DMS79 treated with DMSO at 0.1 percent for 48 hours (cell line): ENCODE measurements at regions not wholly inside any gene's neighbourhood (a gene's known extent, or its start where the extent isn't known, plus 50 kb on each side); places are given as distances from the start of the nearest gene placed in this dataset.

Experiments used
- DNase-seq: peaks from one replicate; lab custom pipeline; 2025; lab: John Stamatoyannopoulos, UW

DNA sequence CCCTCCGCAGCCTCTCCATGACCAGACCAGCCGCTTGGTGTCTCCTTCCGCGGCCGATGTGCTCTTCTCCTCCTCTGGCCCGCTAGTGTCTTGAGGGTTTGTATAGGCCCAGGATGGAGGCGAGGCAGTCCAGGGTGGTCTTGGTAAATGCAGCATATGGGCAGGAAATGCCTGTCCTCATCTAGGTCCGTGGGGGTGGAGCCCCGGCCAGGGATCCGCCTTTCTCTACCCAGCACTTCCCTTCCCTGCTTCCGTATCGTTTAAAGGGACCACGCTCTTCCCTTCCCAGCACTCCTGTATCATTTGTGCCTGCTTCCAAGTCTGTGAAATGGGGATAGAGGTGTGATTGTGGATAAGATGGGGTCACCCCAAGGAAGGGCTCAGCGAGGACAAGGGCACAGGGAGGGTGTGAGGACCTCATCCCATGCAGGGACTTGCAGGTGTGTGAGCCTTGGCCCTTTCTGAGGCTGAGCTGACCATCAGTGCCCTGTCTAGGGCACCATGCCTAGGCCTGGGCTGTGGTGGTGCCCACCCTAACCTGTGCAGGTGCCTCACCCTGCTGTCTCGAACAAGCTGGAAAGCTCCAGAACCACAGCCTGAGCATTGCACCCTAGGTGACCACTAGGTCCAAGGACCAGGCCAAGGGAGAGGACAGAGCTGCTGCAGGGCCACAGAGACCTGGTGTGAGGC is 326.8 kb upstream of the RTL1 start:
- DNase-seq, result no peak

GRCh38 chr14:101230851-101231550 is 327.5 kb upstream of the RTL1 start:
- peak; percentile 27 for DNase-seq

GRCh38 chr14:101231828-101232227 is 328.3 kb upstream of the RTL1 start:
- no peak for DNase-seq

DNA sequence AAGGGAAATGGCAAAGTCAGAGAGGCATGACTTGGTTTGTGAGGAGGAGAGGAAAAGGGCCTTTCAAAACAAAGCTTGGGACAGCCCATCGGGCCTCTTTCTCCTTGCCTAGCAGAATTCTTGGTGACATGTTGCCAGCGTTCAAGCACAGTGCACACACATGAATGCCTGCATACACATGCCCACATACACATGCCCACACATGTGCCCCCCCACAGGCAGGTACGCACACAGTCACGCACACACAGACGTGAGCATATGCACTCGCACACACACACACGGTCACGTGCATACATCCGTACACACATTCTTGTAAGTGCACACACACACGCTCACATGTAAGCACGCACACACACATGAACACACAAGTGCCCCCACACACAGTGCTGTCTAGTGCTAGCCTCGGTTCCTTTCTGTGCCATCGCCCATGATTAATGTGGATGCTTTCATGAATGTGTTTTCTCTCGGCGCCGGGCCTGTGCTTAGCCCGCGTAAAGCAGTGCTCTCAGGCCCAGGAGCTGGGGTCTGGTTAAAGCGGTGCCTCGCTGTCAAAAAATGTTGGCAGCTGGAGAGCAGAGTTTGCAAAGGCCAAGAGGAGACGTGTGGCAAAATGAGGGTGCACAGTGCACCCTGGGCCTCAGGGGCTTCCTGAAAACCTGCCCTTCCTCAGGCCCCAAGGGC is 328.8 kb upstream of the DIO3 start:
- no peak for DNase-seq

GRCh38 chr14:101233021-101233366 is 328.3 kb upstream of the DIO3 start:
- DNase-seq, result no peak

DNA sequence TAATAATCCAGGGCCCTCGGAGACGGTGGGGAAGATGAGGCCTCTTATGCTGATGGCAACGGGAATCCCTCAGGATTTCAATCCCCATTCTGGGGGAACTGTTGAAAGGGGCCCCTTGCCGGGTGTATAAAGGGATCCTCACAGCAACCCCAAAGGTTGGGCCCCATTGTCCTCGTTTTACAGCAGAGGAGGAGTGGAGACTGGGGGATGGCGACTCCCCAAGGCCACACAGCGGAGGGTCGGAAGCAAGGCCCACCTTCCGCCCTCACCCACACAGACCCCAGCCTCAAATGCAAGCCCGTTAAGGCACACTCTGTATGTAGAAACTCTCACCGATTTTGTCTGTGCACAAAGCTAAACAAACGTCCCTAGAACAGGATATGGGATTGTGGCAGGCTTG is 327.9 kb upstream of the DIO3 start:
- no peak for DNase-seq

DNA sequence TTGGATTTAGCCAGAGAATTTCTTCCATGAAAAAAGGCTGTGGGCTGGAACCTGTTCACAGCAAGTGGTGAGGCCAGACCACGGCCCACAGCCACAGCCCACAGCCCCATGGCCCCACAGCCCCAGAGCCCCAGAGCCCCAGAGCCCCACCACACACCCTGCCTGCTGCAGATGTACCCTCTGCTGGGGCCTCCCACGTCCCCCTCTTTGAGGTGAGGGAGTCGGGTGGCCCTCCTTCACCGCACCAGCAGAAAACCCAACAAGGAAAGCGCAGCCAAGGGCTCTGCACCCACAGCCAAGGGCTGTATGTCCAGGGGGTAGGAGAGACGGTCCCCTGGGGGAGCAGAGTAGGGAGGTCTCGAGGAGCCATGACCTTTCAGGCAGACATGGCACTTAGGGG is 327.5 kb upstream of the DIO3 start:
- DNase-seq, result no peak

DNA sequence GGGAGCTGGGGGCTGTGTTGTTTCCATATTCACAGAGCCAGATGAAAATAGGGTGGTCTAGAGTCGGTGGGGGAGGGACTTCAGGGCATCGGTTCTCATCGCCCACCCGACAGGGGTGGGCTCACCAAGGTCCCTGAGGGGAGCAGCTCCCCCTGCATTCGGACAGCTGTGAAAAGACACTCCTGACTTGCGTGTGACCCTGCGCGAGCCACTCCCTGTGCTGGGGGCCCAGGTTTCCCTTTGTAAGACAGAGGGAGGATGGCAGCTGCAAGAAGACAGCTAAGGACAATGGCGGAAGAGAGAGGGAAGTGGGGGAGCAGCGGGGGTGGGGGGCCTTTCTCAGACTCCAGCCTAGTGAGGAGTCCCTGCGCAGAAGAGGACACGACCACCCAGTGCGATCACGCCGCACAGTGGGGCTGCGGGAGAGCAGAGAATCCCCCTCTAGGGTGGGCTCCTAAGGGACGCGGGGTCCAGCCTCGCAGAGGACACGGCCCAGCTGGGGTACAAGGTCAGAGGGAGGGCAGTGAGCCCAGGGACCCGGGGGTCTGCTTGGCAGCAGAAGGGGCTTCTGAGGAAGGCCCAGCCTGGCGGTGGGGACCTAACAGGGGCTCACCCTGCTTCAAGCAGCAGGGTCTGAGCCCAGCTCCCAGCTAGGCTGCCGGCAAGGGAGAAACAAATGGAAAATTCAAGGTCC is 326.9 kb upstream of the DIO3 start:
- no peak for DNase-seq

DNA sequence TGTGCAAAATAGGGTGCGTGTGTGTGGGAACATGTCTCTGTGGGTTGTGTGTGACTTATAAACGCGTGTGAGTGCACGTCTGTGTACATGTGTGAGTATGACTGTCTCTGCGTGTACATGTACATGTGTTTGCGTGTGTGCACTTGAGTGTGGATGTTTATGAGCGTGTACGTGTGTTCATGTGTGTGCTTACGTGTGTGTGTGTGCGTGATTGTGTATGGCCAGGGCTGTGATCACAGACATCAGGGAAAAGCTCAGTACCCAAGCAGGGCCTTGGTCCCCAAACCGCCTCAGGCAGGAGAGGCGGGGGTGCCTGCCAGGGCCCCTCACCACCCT is 326.3 kb upstream of the DIO3 start:
- peak; percentile 35 for DNase-seq

DNA sequence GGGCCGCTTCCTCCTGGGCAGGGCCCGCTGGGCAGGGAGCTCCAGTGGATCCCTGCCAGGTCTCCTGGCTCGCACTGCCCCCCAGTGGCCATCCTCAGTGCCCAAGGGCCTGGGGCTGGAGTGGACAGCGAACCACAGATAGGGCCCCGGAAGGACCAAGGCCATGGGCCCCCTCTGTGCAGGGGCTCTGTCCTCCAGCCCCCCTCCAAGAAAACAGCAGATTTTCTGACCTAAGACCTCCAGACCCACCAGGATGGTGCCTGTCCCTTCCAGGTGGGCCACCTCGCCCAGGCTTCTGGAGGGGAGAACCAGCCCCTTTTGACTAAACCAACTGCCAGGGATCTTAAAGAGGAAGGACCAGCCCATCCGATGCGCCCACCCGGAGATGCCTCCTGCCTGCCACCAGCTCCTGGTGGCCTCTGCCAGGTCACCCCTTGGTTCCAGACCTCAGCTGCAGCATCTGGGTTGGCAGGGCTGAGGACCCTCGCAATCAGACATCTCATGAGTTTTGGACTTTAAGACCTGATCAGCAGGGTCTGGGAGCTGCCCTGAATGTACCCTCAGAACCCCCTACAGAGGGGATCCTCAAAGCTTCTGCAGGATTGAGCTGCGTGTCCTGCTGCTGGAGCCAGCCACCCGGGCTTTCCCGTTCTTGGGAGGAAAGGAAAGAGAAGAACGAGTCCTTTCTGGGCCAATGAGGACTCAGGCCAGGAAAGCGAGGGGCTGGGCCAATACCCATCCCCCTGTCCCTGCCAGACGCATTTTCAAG is 325.8 kb upstream of the DIO3 start:
- DNase-seq, result no peak

- DNase-seq, result no peak
Observed at GRCh38 chr14:101236496-101237251, 324.6 kb upstream of the DIO3 start.

DNA sequence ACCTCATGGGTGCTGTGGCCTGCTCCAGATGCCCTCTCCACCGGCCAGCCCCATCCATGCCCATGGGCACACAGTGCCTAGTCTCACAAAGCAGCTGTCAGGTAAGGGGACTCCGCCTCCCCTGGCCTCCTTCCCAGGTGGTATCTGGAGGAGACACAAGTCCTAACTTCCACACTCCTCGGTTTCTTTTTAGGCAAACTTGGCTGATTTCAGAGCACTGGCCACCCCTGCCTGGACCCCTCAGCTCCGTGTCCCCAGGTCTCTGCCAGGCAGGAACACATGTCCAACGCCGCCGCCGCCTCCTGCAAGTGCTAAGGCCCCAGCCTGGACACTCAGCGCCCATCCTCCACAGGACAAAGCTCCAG is 324.1 kb upstream of the DIO3 start:
- DNase-seq, result peak; percentile 18

DNA sequence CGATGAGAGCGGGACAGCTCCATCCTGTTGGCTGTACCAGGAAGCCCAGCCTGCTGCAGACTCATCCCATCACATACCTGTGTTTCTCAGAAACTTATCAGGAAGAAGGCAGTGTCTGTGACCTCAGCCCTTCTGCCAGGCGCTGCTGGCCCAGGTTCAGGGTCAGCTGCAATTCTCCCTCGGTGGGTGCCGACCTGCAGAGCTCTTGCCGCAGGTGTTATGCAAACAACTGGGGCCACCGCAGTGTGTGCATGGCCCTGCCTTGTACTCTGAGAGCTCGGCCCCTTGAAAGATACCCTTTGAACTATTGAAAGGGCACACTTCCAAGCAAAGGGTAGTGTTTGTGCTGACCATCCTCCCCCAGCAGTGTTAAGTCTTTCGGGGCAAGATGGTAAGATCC is 322.2 kb upstream of the DIO3 start:
- no peak for DNase-seq

DNA sequence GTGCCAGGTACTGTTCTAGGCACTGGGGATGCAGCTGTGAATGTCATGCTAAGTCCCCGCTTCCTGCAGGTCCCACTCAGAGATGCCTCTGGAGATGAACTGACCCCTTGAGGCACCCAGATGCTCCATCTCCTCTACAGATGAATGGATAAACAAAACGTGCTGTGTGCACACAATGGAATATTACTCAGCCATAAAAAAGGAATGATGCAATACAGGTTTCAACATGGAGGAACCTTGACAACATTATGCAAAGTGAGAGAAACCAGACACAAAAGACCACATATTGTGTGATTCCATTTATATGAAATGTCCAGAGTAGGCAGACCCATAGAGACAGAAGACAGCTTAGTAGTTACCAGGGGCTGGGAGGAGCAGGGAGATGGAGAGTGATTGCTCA is 320.1 kb upstream of the DIO3 start:
- no peak for DNase-seq

GRCh38 chr14:101241807-101242278 is 319.5 kb upstream of the DIO3 start:
- no peak for DNase-seq

DNA sequence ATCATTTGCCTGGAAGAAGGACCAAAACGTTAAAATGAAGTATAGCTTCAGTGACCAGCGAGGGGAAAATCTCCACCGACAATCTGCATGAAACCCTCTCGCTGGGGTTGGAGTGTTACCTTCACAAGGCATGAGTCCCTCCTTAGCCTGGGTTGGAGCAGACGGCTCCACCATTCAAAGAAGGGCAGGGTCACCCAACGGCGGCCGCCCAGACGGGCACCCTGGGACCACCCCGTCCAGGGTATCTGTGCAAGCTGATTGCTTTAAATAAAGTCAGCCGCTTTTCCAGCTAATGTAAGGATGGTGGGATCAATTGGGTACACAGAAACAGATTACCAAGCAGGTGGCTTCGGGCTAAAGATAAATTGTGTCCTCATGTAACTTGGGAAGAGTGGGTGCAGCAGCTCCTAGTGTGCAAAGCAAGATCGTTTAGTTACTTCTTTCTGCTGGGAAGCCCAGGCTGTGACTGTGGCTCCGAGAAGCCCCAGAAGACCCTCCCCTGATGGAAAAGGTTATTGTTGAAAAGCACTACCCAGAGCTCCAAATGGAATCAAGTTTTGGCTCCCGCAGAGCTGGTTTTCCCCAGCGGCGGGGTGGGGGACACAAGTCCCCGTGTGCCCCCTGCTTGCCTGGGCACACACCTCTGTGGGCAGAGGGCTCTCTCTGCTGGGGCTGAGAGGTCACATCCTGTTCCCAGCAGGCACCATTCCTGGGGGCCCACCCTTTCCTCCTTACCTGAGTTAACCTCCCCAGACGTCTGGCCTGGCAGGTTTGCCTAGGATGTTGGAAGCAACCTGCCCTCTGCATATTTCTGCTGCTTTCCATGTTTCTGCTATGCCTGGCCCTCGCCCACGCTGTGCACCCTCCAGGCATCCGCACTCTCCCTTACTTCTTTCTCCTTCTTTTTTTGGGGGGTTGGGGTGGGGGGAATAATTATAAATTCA is 318.6 kb upstream of the DIO3 start:
- no peak for DNase-seq

- no peak for DNase-seq
Observed at GRCh38 chr14:101243587-101244338, 317.5 kb upstream of the DIO3 start.

DNA sequence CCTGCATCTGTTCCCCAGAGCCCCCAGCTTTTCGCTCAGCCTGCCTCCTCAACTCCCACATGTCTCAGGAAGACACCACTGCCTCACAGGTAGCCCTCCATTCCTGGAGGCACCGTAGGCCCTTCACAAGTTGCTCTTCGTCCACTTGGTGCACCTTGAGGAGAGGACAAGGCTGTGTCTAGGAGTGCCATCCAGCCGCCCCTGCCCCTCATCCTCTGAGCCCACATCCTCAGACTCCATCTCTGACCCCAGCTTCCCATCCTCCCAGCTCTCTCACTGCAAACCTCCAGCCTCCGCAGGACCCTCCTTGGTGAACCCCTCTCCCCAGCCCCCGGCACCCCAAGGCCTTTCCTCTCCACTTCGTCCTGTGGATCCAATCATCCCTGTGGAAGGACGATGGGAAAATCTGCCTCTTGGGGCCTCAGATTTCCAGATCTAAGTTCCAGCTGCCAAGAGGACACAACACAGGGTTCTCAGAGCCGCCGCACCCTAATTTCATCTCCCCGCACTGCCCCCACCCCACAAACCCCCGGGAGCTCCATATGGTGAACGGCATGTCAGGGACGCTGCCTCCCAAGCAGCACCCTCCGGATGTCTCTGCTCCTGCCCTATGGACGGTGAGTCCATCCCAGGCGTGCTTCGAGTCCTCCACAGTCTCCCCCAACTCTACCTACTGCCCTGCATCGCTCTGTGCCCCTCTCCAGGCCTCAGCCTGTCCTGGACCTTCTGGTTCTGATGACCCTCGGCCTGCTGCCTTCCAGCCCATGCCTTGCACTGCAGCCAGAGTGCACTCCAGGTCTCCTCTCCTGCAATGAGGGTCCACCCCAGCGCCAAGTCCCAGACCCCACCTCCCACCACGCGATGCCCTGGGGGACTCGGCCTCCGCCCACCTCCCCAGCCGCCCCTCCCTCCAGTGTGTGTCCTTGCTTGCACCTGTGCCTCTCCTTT is 314.1 kb upstream of the DIO3 start:
- DNase-seq, result no peak
